Bronchial epithelial cell (primary cell): ENCODE measurements at regions not wholly inside any gene's neighbourhood (a gene's known extent, or its start where the extent isn't known, plus 50 kb on each side); places are given as distances from the start of the nearest gene placed in this dataset.
"Not testable (repeated sequence)": the region's sequence is repeated elsewhere in the genome, so short reads cannot be mapped to it uniquely, and the experiment has no call there.

Source experiments
- DNase-seq: peaks from one replicate; pipeline ENCODE4 v3.0.0-alpha.2; 2010; ENCODE audit warnings: low read depth
- FAIRE-seq: peaks from 2 replicates; lab custom pipeline; 2011; peaks lifted over from hg19 to GRCh38; lab: Jason Lieb, UNC
- H3K27me3 ChIP-seq: 2 replicates; pipeline ENCODE4 v1.5.1; 2011; ENCODE audit warnings: low read length; ENCODE audit not compliant: control insufficient read depth, insufficient read depth
- H3K36me3 ChIP-seq: 2 replicates; pipeline ENCODE4 v1.5.1; 2011; ENCODE audit warnings: low read length; ENCODE audit not compliant: control insufficient read depth, insufficient read depth
- H3K4me3 ChIP-seq: 2 replicates; pipeline ENCODE4 v1.5.1; 2011; ENCODE audit warnings: mild to moderate bottlenecking, low read depth, low read length, control low read depth
- TF ChIP-seq, protein P1 (sequence below): IDR thresholded peaks from 2 replicates; pipeline ENCODE4 v1.5.1; 2011; ENCODE audit warnings: mild to moderate bottlenecking, moderate library complexity, low read length, control low read depth, inconsistent platforms; ENCODE audit not compliant: insufficient read depth, severe bottlenecking

DNA sequence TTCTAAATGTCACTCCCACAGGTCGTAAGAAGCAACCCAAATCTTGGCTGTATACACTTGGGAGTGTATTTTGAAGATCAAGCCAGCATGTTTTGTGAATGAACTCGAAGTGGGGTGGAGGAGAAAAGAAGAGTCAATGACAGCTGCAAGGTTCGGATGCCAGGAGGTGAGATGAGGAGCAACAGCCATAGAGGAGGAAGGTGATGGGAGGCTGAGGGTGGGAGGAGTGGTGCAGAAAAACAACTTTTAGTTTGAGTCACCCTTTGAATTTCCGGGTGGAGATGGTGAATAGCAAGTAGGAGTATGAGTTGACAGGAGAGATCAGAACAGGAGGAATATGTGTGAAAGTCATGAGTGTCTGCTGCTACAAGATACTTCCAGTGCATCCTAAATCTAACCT is 153.6 kb downstream of the DIRAS2 start:
- Histone ChIP-seq H3K4me3 (no peak overlapping the region), H3K27me3 (no peaks in the 10 kb centered on the region), H3K36me3 (no peaks in the 10 kb centered on the region)
- DNase-seq (no peak), FAIRE-seq (no peak)
- TF ChIP-seq, protein P1, sequence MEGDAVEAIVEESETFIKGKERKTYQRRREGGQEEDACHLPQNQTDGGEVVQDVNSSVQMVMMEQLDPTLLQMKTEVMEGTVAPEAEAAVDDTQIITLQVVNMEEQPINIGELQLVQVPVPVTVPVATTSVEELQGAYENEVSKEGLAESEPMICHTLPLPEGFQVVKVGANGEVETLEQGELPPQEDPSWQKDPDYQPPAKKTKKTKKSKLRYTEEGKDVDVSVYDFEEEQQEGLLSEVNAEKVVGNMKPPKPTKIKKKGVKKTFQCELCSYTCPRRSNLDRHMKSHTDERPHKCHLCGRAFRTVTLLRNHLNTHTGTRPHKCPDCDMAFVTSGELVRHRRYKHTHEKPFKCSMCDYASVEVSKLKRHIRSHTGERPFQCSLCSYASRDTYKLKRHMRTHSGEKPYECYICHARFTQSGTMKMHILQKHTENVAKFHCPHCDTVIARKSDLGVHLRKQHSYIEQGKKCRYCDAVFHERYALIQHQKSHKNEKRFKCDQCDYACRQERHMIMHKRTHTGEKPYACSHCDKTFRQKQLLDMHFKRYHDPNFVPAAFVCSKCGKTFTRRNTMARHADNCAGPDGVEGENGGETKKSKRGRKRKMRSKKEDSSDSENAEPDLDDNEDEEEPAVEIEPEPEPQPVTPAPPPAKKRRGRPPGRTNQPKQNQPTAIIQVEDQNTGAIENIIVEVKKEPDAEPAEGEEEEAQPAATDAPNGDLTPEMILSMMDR, result no peak

DNA sequence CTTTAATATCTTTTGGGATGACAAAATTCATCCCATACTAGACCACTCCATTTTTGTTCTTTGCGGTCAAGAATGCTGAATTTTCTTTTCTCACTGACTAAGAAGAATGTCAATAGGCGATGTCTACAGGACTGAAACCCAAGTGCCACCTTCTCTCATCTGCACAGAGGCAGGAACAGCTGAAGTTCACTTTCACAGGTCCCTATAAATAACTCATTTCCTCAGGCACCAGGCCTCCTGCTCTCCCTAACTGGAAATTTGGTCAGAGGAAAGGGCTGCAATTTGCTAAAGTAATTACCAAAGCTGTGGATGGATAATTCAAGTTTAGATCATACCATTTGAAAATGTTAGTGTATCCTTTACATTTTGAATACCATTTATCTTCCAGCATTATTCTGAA is 142.9 kb downstream of the DIRAS2 start:
- Histone ChIP-seq H3K27me3 (no peaks in the 10 kb centered on the region), H3K4me3 (no peak overlapping the region), H3K36me3 (no peaks in the 10 kb centered on the region)
- TF ChIP-seq, protein P1, result no peak
- FAIRE-seq (no peak), DNase-seq (no peak)

GRCh38 chr9:90502134-90502533 is 140.5 kb downstream of the DIRAS2 start:
- FAIRE-seq (no peak), DNase-seq (no peak)
- no peak overlapping the region for H3K4me3 ChIP-seq
- H3K27me3 ChIP-seq, result no peaks in the 10 kb centered on the region
- TF ChIP-seq, protein P1, result no peak
- H3K36me3 ChIP-seq, result no peaks in the 10 kb centered on the region

DNA sequence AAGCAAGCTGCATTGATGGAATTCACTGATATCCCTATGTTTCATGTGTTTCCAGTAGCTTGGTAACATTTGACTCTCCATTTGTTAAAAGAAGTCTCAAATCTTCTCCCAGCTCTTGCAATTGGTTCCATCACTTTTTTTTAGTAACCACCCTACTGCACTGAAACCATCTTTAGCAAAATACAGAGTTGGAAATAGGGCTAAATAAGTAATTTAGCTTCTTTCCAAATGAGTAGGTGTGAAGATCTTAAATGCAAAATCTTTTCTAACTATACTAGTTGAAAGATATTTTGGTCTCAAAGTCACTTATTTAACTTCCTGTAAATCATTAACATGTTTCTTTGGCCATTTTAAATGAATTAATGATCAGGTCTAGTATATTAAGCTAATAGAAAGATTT is 138.1 kb downstream of the DIRAS2 start:
- Histone ChIP-seq H3K27me3 (no peaks in the 10 kb centered on the region), H3K36me3 (no peaks in the 10 kb centered on the region), H3K4me3 (no peak overlapping the region)
- FAIRE-seq, result no peak
- no peak for DNase-seq
- TF ChIP-seq, protein P1, result no peak

DNA sequence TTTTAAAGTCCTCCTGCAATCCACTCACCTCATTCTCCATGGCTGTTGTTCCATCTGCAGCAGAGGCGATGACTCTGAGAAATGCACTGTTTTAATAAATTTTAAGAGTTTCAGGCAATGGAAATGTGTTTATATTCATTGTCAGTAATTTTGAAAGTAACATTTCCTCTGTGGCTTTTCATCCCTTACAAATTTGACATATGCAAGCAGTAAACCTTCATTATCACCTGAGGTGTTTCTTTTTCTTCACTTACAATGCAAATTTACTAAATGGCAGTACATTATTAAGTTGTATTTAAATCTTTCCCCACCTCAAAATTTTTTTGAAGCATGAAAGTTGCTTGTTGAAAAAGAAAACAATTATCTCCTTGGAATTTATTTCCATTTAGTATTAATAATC is 136.9 kb downstream of the DIRAS2 start:
- Histone ChIP-seq H3K36me3 (no peaks in the 10 kb centered on the region), H3K27me3 (no peaks in the 10 kb centered on the region), H3K4me3 (no peak overlapping the region)
- no peak for FAIRE-seq
- TF ChIP-seq, protein P1, result no peak
- DNase-seq, result no peak

- FAIRE-seq, H3K4me3 ChIP-seq, H3K36me3 ChIP-seq, H3K27me3 ChIP-seq, DNase-seq: not testable (repeated sequence)
Observed at GRCh38 chr9:90506402-90506801, 136.2 kb downstream of the DIRAS2 start.
